Fibroblast of skin of left biceps (primary cell): ENCODE measurements at regions not wholly inside any gene's neighbourhood (a gene's known extent, or its start where the extent isn't known, plus 50 kb on each side); places are given as distances from the start of the nearest gene placed in this dataset.

Experiments
- DNase-seq, 2 experiments: peaks; one replicate each; pipeline ENCODE4 v3.0.0-alpha.2; 2013; ENCODE audit warnings: low read depth in 2 of 2

DNA sequence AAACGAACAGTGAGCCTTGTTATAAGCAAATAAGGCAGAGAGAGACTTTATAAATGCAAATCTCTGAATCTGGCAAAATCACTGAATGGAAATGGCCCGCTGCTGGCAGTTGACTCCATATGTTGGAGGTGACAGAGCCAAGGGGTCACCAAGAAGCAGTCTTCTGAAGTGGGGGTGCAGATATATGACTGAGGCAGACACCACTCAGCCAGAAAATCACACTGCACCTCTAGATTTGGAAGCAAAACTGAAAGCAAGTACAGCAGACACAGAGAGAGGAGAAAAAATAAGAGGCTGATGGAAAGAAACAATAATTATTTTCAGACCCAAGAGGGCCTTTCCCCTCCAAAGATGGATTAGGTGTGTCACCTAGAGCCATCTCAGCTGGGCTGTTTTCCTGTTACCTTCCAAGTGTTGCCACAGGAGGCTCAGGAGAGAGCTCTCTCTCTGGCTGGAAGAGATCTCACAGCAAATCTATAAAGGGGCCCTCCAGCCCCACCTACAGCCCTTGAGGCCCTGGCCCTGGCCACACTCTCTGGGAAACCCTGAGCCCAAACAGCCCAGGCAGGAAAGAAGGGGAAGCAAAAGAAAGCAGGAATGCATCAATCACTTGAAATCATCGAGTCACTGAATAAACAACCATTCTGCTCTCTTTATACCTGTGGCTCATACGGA, 585.1 kb upstream of the PSMD7 start:
- no peak for DNase-seq

DNA sequence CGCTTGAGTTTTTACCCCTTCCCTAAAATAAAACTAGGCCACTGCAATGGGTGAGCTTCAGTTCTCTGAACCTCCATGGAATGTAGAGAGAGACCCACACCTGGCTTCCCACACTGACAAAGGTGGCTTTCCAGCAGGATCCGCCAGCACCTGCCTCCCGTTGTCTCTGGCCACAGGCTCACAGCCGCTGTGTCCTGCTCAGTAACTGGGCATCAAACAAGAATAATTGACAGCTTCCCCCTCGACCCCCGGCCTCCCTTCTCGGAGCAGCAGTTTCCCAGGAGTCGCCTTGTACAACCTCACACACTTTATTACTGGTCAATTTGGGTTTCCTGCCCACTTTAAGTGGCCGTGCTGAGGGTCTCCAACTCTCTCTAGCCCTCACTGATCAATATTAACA, 586.1 kb upstream of the PSMD7 start:
- no peak for DNase-seq

DNA sequence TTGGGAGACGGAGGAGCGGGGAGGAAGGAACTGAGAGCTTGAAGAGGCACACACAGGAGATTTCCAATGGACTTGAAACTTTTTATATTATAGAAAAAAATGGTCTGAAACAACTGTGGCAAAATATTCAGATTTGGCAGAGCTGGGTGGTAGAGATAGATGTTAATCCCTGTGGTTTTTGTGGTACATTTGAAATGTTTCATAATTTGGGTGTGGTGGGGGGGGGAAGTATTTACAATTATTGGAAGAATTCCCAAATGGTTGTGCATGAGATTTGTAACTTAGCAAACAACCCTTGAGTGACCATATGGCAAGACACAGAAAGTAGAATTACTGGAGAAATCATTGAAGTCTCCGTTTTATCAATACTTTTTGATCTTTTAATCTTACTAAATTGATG, 588.8 kb upstream of the PSMD7 start:
- no peak for DNase-seq

DNA sequence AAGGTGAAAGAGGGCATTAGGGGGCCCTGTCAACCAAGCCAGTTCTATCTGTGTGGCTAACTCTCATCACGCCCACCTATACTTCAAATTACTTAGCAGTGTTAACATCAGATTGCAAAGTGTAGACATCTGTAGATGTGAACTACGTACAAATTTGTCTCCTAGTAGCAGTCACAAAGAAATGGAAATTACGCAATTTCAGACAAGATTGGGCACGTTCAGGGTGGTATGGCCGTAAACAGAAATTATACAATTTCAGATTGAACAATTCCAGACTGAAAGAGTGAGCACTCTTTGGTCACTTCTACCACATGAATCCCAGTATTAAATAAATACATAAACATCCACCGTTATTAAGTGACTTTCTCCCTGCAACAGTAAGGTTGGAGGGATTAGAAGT, 592.7 kb upstream of the PSMD7 start:
- no peak for DNase-seq

DNA sequence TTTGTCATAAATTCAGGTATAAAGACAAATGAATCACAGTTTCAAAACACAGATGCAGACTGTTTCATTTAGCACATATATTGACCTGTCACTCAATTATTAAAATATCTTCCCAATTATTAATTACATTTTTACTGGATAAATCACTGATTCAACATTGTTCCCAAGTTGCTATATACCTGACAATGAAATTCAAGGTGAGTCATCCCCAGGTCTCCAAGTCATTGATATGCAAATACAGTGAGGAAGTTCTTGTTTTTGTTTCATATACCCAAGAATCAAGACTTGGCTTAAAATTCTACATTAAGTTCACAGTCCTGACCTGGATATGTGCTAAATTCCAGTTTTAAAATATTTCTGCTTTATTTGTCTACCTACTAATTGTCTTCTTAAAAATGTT, 599.3 kb upstream of the PSMD7 start:
- DNase-seq = no peak

DNA sequence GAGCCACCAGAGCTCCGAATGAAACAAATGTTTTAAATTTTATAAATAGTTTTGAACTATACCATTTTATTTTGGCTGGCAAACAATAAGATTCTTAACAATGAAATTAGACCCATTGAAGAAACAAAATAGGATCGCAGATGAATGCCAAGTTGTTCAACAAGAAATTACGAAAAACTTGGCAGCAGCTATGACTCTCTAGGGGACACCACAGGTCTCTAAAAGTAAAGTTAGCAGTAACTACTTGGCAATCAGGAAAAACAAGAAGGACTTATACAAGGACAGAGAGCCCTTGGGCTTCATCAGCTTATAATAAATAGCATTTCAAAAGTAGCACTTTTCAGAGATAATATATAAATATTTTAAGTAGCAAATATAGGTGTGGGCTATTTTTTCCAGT, 603.8 kb upstream of the PSMD7 start:
- DNase-seq = no peak

DNA sequence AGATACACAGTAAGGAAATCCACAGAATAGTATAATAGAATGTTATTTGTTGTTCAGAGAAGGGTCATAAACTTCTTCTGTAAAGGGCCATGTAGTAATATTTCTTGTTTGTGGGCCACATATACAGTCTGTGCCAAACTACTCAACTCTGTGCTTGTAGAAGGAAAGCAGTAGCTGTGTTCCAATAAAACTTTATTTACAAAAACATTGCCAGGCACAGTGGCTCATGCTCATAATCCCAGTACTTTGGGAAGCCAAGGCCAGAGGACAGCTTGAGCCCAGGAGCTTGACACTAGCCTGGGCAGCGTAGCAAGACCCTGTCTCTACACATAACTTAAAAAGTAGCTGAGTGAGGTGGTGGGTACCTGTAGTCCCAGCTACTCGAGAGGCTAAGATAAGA, 612.8 kb upstream of the PSMD7 start:
- DNase-seq = no peak

DNA sequence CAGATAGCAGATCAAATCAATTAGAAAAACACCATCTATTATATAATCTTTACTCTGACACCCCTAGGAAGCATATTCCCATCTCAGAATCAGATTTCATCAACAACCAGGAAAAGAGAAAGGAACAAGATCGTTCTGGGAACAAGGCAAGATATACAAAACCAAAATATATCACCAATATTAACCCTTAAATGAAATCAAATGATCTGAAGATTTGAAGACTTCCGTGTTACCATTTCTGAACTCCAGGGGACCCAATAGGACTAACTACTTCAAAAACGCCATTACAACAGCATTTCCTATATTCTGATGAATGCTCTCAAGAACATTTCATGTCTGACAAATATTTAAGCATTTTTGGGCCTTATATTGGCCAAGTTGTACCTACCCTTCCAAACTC, 624.2 kb upstream of the ZFHX3 start:
- no peak for DNase-seq

DNA sequence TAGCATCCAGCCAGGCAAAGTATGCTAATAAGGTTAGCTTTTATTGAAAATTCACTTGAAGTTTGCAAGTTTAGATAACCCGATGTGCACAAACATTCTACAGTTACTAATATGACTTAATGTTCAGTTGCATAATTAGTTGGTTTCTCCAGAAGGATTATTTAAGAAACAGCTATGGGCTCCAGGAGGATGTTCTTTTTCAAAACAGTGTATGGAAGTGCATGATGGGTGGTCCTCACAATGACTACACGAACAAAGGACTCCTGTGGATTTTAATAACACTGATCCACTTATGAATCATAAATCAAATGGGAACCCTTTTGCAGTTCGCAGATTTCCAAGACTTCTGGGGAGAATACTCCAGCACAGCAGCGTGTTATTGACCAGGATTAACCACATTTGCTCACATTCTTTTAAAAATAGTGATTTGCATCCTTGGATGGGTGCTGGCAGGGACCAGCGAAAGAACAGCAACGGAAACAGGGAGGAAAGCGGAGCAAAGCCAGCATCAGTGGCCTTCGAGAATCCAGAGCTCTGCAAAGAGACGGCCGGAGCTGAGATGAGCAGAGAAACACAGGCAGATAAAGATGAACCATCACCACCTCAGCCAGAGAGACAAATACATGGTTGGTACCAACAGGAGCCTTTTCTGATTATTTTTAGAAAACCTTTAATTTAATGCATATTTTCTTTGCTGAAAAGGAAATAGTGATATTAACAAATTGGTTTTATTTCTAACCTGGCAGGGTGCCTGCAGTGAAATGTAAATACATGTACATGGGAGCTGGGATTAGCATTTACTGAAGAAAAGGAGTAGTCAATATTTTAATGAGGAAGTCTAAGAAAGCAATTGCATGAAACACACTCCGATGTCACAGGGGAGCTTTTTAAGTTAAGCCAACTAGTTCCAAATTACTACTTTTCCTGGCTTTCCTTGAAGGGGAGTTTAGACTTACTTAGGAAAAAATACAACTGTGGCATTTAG, 623.2 kb upstream of the ZFHX3 start:
- no peak for DNase-seq

DNA sequence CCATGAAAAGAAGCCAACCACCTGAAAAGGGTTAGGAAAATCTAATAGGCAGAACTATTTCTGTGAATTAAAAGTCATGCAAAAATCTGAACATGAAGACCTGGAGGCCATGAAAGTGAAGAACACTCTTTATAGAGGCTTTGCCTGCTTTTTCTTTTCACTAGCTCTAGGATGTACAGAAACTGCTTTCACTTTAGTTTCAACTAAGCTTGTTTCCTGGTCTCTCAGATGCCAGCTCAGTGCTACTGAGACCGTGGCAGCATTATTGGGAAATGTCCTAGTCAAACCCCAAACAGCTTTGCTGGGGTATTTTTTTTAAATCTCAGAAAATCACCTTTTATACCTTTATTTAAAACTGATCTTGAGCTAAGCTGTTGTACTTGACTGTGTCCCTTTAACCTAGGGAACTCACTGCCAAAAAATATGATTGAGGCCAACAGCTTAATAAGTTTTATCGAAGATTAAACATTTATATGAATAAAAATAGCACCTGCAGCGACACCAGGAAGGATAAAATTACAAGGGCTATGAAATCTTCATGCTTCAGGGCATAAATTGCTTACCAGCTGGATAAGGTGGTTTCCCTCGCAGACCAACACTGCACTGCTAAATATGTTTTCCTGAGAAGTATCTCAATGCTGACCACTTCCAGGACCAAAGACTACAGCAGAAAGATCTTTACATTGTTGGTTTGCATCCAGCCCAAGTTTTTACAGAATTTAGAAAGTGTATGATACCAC, 621.8 kb upstream of the ZFHX3 start:
- no peak for DNase-seq

DNA sequence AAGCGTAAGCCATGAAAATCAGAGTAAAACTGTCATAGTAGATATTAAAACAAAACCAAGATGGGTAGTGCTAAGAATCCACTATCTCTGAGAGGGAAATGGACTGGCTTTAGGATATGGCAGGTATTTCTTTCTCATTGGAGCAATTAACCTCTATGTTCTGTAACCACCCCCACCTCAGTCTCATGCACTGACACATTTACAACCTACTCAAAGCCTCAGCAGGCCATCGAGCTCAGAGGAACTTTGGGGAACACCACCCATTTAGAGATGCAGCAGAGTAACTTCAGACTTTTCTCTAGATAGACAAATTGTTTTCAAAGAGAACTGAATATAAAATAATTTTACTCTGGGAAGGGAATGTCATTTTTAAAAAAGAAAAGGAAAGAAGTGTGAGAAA, 615.8 kb upstream of the ZFHX3 start:
- no peak for DNase-seq

DNA sequence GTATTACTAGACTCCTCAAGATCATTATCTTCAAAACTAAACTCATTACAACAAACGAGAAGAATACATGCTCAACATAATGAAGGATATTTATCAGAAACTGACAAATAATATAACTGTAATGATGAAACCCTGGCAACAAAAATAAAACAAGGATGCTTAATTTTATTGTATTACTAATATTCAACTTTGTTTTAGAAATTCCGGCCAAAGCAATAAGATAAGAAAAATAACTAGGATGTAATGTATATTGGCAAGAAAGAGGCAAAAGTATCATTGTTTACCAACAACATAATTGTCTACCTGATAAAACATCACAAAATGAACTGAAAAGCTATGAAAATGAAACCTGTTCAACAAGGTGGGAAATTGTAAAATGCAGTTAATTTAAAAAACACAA, 588.3 kb upstream of the ZFHX3 start:
- DNase-seq = no peak

DNA sequence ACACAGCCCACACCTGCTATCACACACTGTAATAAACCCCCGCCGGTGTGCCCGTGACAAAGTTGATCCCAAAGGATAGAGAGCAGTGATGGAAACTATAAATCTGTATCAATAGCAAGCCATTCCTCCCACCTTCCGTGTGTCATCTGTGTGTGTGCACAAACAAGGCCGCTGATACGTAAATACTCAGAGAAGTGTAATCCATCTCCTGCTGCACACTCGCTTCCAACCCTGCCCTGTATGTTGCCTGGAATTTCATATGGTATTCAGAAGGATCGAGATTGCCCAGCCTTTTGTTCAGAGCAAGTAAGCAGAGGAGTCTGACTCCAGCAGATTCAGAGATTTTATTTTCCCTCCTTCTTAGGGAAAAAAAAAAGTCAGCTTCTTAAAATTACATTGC, 581.1 kb upstream of the ZFHX3 start:
- no peak for DNase-seq

DNA sequence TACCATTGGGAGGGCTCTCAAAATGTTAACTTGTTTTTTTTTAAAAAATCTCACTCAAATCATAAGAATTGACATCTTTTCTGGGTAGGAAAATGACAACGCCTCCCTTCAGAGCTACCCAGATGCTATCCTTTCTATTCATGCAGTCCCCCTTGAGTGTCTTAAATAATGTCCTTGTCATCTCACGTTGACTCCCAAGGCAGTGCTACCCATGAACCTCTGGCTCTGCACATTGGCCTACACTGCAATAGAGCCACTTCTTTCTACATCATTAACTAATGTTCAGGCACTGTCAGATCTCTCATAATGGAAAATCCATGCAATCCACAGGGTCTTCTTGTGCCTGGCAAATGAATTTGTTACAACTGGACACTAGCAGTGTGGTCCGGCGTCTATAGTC, 569.8 kb upstream of the ZFHX3 start:
- no peak for DNase-seq

DNA sequence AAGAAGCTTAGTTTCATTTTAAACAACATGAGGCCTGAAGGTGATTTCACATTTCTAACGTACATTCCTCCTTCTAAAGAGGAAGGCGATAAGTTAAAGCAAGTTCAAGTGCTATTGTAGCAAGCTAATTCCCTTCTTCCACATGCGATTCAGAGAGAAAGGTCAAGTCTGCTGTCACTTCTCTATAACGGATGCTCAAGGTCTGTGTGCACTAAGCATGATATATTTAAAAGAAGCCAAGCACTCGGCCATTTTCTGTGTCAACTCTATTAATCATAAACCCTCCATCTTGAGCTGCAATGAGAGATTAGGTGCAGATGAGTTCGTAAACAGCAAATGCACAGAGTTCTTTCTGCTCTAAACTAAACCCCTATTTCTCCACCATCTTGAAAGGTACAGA, 568.8 kb upstream of the ZFHX3 start:
- DNase-seq = no peak

DNA sequence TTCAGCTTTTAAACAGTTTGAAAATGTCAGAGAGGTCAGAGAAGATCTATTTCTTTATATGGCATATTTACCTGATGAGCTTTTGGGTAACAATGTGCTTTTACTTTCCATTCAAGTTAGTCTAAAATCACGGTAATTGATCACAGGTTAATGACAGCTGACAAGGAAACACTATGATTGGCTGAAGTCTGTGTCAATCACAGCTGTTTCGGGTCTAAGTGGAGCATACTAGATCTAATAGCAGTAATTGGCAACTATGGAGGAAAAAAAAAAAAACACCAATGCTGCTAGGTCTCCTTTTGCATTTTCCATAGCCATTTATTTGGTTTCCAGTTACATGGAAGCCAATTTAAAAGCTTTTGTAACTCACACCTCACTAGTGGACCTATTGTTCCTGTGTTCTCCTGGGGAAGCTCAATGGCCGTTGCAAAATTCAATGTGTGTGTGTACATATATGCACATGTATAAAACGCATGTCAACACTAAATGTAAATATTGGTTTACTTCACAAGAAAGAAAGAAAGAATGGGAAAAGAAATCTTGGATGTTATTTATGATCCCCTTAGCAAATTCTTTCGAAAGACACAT, 568.3 kb upstream of the ZFHX3 start:
- no peak for DNase-seq

DNA sequence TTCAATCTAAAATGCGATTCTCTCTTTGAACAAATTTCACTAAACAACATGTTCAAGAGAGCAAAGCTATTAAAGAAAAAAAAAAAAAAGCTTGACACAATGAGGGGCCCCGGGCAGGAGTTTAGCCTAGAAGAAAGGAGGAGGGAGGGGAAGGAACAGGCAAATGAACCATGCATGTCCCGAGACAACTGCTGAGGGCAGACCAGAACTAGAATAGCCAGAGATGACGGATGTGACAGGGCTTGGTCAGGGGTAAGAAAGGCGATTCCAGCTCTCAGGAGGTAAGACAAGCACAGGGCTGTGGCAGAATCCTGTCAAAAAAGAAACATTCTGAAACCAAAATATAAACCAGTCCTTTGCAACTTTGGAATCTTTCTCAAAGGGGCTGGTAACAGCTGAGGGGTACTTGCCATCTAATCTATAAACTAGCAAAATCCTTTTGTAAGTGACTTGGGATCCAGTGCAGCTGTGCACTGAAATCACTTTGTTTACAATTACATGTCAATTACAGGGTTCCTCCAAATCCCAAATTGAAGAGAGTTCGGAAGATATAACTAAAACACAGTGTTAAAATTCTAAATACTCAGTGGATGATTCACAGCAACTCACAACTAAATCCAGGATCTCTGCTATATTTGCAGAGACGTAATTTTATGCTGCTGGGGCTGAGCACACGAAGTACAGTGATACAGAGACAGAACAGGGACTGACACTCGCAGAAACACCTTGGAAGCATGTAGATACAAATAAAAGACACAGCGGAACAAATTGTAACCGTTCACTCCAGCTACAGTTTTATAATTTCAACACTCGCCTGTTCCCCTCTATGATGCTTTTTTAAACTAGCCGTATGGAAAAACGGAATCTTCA, 567.4 kb upstream of the ZFHX3 start:
- DNase-seq = no peak

DNA sequence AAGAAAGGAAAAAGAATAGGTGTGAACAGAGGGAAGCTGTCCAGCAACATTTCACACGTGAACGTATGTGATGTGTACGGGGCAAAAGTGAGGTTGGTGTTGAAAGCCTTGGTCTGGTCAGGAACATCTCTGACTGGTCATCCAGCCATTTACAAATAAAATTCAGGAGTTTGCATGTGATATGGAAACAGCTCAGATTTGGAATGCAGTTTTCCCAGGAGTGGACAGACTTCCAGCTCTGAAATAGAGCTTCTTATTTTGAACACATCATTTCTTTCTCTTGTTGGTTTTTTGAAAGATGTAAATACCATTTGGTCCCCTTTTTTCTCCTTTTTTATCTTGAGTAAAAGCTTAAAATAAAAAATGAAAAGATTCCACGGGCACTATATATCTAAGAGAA, 566.2 kb upstream of the ZFHX3 start:
- no peak for DNase-seq

DNA sequence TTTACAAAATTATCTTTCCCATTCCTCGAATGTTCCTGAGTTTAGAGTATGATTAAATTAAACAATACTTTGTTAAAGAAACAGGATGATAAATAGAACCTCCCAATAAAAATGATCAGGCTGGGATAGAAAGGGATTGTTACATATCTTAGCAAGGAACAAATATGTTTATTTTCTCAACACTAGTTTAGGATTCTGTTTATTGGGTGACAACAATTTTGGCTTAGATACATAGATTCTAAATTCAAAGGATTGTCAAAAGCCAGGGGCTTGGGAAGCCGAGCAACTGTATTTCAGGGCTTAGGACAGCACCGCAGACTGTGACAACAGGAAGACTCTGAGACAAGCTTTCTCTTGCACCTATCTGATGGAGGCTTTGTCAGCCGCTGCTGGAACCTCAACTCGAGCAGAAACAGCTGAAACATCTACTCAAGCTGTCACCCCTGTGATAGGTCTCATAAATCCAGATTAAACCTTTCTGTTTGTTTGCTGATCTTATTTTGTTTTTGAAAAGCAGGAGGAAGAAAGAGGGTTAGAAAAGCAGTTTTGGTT, 562.8 kb upstream of the ZFHX3 start:
- DNase-seq = no peak

DNA sequence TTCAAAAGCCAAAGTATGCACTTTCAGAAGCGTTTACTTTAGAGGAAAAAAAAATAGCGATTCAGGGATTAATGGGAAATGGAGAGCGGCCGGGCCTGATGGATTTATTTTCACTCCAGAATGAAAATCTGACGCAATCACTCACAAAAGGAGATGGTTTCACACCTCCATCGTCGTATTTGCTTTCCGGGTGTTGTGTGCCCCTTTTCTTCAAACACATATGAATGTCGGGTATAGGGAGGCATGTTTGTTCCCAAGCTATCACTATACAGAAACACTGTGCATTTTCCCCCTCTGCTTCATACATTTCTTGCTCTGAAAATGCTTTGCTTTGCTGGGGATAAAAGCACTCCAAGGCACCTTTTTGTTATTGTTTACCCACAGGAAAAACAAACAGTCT, 562.2 kb upstream of the ZFHX3 start:
- no peak for DNase-seq

DNA sequence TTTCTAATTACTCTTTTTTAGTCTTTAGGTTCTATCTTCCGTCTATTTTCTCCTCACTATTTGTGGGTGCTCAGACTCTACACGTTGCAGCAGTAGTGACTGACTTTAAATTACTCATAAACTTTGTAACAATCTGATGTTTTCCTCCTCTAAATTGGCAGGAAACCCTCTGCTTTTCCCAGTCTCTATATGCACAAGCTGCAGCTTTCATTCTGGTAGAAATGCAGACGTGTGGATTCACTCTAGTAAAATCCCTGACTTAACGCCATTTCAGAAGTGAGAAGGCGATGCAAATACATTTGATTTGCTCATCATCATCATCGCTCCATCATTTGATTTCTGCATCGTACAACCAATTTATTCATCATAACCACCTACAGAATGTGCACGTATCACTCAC, 561.0 kb upstream of the ZFHX3 start:
- no peak for DNase-seq
